ENCODE measurements at regions not wholly inside any gene's neighbourhood (a gene's known extent, or its start where the extent isn't known, plus 50 kb on each side); places are given as distances from the start of the nearest gene placed in this dataset.

GRCh38 chr20:7144464-7144863 is 377.0 kb downstream of the BMP2 start:
- no peaks in the 10 kb centered on the region for H4K20me1 ChIP-seq (ENCODE audit: insufficient read depth, low read length, poor library complexity, severe bottlenecking)
- H3F3A ChIP-seq (ENCODE audit: low read depth) = no peaks in the 10 kb centered on the region
- no peaks in the 10 kb centered on the region for H3K27me3 ChIP-seq (ENCODE audit: insufficient read depth, low read length, poor library complexity, severe bottlenecking)
- H3K79me2 ChIP-seq (ENCODE audit: insufficient read depth, low read length) = no peaks in the 10 kb centered on the region
- H3K9ac ChIP-seq (ENCODE audit: low read depth, low read length, poor library complexity, severe bottlenecking) = no peak overlapping the region
- H3K4me3 ChIP-seq (ENCODE audit: low read length, poor library complexity, severe bottlenecking) = no peak overlapping the region
- H3K4me1 ChIP-seq (ENCODE audit: insufficient read depth, low read length, poor library complexity, severe bottlenecking) = no peaks in the 10 kb centered on the region
- TF ChIP-seq CTCF (conservative IDR thresholded peaks at IDR 0.05; ENCODE audit: low read length) = no peak
- TF ChIP-seq EZH2phosphoT487 (IDR thresholded peaks at IDR 0.05; ENCODE audit: borderline replicate concordance) = no peak
- no peak overlapping the region for H3K4me2 ChIP-seq (ENCODE audit: low read depth, low read length, poor library complexity, severe bottlenecking)
- H2AFZ ChIP-seq (ENCODE audit: low read length) = no peak overlapping the region
- no peaks in the 10 kb centered on the region for H3K9me3 ChIP-seq (ENCODE audit: insufficient read depth, low read depth, low read length)
- H3K36me3 ChIP-seq (ENCODE audit: insufficient read depth, low read length) = no peaks in the 10 kb centered on the region
- H3K9me2 ChIP-seq (replicated peaks; ENCODE audit: low read depth, low read length) = no peaks in the 10 kb centered on the region; the same call in 1 of the 2 replicates

GRCh38 chr20:7146552-7147219 is 379.2 kb downstream of the BMP2 start:
- TF ChIP-seq CTCF (conservative IDR thresholded peaks at IDR 0.05; ENCODE audit: low read length) (no peak), EZH2phosphoT487 (IDR thresholded peaks at IDR 0.05; ENCODE audit: borderline replicate concordance) (no peak)
- H3K4me1 ChIP-seq (ENCODE audit: insufficient read depth, low read length, poor library complexity, severe bottlenecking) = no peaks in the 10 kb centered on the region
- H3K79me2 ChIP-seq (ENCODE audit: insufficient read depth, low read length) = no peaks in the 10 kb centered on the region
- H2AFZ ChIP-seq (ENCODE audit: low read length) = no peak overlapping the region
- no peaks in the 10 kb centered on the region for H4K20me1 ChIP-seq (ENCODE audit: insufficient read depth, low read length, poor library complexity, severe bottlenecking)
- H3K9me2 ChIP-seq (replicated peaks; ENCODE audit: low read depth, low read length) = no peaks in the 10 kb centered on the region; the same call in 1 of the 2 replicates
- no peak overlapping the region for H3K4me3 ChIP-seq (ENCODE audit: low read length, poor library complexity, severe bottlenecking)
- no peak overlapping the region for H3K9ac ChIP-seq (ENCODE audit: low read depth, low read length, poor library complexity, severe bottlenecking)
- H3K9me3 ChIP-seq (ENCODE audit: insufficient read depth, low read depth, low read length) = no peaks in the 10 kb centered on the region
- H3F3A ChIP-seq (ENCODE audit: low read depth) = no peaks in the 10 kb centered on the region
- H3K27me3 ChIP-seq (ENCODE audit: insufficient read depth, low read length, poor library complexity, severe bottlenecking) = no peaks in the 10 kb centered on the region
- H3K36me3 ChIP-seq (ENCODE audit: insufficient read depth, low read length) = no peaks in the 10 kb centered on the region
- H3K4me2 ChIP-seq (ENCODE audit: low read depth, low read length, poor library complexity, severe bottlenecking) = no peak overlapping the region

- H3K4me2 ChIP-seq (ENCODE audit: low read depth, low read length, poor library complexity, severe bottlenecking) = no peak overlapping the region
- no peaks in the 10 kb centered on the region for H3K79me2 ChIP-seq (ENCODE audit: insufficient read depth, low read length)
- no peaks in the 10 kb centered on the region; the same call in 1 of the 2 replicates for H3K9me2 ChIP-seq (replicated peaks; ENCODE audit: low read depth, low read length)
- H3K9me3 ChIP-seq (ENCODE audit: insufficient read depth, low read depth, low read length) = no peaks in the 10 kb centered on the region
- no peaks in the 10 kb centered on the region for H3K4me1 ChIP-seq (ENCODE audit: insufficient read depth, low read length, poor library complexity, severe bottlenecking)
- no peak overlapping the region for H3K9ac ChIP-seq (ENCODE audit: low read depth, low read length, poor library complexity, severe bottlenecking)
- no peak for TF ChIP-seq EZH2phosphoT487 (IDR thresholded peaks at IDR 0.05; ENCODE audit: borderline replicate concordance)
- TF ChIP-seq CTCF (conservative IDR thresholded peaks at IDR 0.05; ENCODE audit: low read length) = no peak
- no peaks in the 10 kb centered on the region for H3K36me3 ChIP-seq (ENCODE audit: insufficient read depth, low read length)
- H3F3A ChIP-seq (ENCODE audit: low read depth) = no peaks in the 10 kb centered on the region
- no peaks in the 10 kb centered on the region for H3K27me3 ChIP-seq (ENCODE audit: insufficient read depth, low read length, poor library complexity, severe bottlenecking)
- H3K4me3 ChIP-seq (ENCODE audit: low read length, poor library complexity, severe bottlenecking) = no peak overlapping the region
- H2AFZ ChIP-seq (ENCODE audit: low read length) = no peak overlapping the region
- no peaks in the 10 kb centered on the region for H4K20me1 ChIP-seq (ENCODE audit: insufficient read depth, low read length, poor library complexity, severe bottlenecking)
Measured at GRCh38 chr20:7147220-7147601, 379.7 kb downstream of the BMP2 start.
